ENCODE measurements at regions not wholly inside any gene's neighbourhood (a gene's known extent, or its start where the extent isn't known, plus 50 kb on each side); places are given as distances from the start of the nearest gene placed in this dataset.
"Not testable (repeated sequence)": the region's sequence is repeated elsewhere in the genome, so short reads cannot be mapped to it uniquely, and the experiment has no call there.

GRCh38 chr18:39227769-39228168 lies 1662.2 kb upstream of the CELF4 start:
- H3K27ac ChIP-seq (ENCODE audit: low read depth, low read length); H3K4me1 ChIP-seq (ENCODE audit: insufficient read depth, low read length); H3K36me3 ChIP-seq (ENCODE audit: insufficient read depth, low read length); H3K4me3 ChIP-seq (ENCODE audit: low read length); H3K9ac ChIP-seq (ENCODE audit: low read depth, low read length); H3K27me3 ChIP-seq (ENCODE audit: insufficient read depth, low read length); H3K9me3 ChIP-seq (ENCODE audit: insufficient read depth, low read depth, low read length): not testable (repeated sequence)
- 95% methylated on average over 2 of the region's 2 CpGs for WGBS

- no peak overlapping the region for H3K9ac ChIP-seq (ENCODE audit: low read depth, low read length)
- no peaks in the 10 kb centered on the region for H3K36me3 ChIP-seq (ENCODE audit: insufficient read depth, low read length)
- H3K27ac ChIP-seq (ENCODE audit: low read depth, low read length): no peak overlapping the region
- no peaks in the 10 kb centered on the region for H3K9me3 ChIP-seq (ENCODE audit: insufficient read depth, low read depth, low read length)
- 100% methylated on average over 1 of the region's 1 CpG for WGBS
- H3K4me3 ChIP-seq (ENCODE audit: low read length): no peak overlapping the region
- H3K27me3 ChIP-seq (ENCODE audit: insufficient read depth, low read length): no peaks in the 10 kb centered on the region
- H3K4me1 ChIP-seq (ENCODE audit: insufficient read depth, low read length): peaks cover 6% of the 10 kb centered on the region; the same call in 1 of the 2 replicates
Measured at GRCh38 chr18:39225373-39225772, 1659.8 kb upstream of the CELF4 start.

- WGBS: no CpG with 5 or more reads among the region's 1 CpG
- Histone ChIP-seq H3K36me3 (ENCODE audit: insufficient read depth, low read length) (no peaks in the 10 kb centered on the region), H3K9me3 (ENCODE audit: insufficient read depth, low read depth, low read length) (no peaks in the 10 kb centered on the region), H3K27me3 (ENCODE audit: insufficient read depth, low read length) (no peaks in the 10 kb centered on the region), H3K4me1 (ENCODE audit: insufficient read depth, low read length) (no peaks in the 10 kb centered on the region), H3K27ac (ENCODE audit: low read depth, low read length) (no peak overlapping the region), H3K4me3 (ENCODE audit: low read length) (no peak overlapping the region), H3K9ac (ENCODE audit: low read depth, low read length) (no peak overlapping the region)
Measured at GRCh38 chr18:39223283-39223682, 1657.7 kb upstream of the CELF4 start.

GRCh38 chr18:39215920-39216319 lies 1650.3 kb upstream of the CELF4 start:
- WGBS: 95% methylated on average over 2 of the region's 2 CpGs
- H3K4me1 ChIP-seq (ENCODE audit: insufficient read depth, low read length): no peaks in the 10 kb centered on the region
- H3K27ac ChIP-seq (ENCODE audit: low read depth, low read length): no peak overlapping the region
- H3K9me3 ChIP-seq (ENCODE audit: insufficient read depth, low read depth, low read length): peaks cover 6% of the 10 kb centered on the region
- H3K9ac ChIP-seq (ENCODE audit: low read depth, low read length): no peak overlapping the region
- no peak overlapping the region for H3K4me3 ChIP-seq (ENCODE audit: low read length)
- H3K27me3 ChIP-seq (ENCODE audit: insufficient read depth, low read length): no peaks in the 10 kb centered on the region
- no peaks in the 10 kb centered on the region for H3K36me3 ChIP-seq (ENCODE audit: insufficient read depth, low read length)

GRCh38 chr18:39211461-39211860 lies 1645.9 kb upstream of the CELF4 start:
- Histone ChIP-seq H3K9ac (ENCODE audit: low read depth, low read length) (no peak overlapping the region), H3K36me3 (ENCODE audit: insufficient read depth, low read length) (no peaks in the 10 kb centered on the region), H3K9me3 (ENCODE audit: insufficient read depth, low read depth, low read length) (peaks cover 6% of the 10 kb centered on the region), H3K27me3 (ENCODE audit: insufficient read depth, low read length) (no peaks in the 10 kb centered on the region), H3K4me1 (ENCODE audit: insufficient read depth, low read length) (no peaks in the 10 kb centered on the region), H3K4me3 (ENCODE audit: low read length) (no peak overlapping the region), H3K27ac (ENCODE audit: low read depth, low read length) (no peak overlapping the region)
- WGBS: 91% methylated on average over 1 of the region's 1 CpG

GRCh38 chr18:39209173-39209572 lies 1643.6 kb upstream of the CELF4 start:
- Histone ChIP-seq H3K9me3 (ENCODE audit: insufficient read depth, low read depth, low read length) (peaks cover 6% of the 10 kb centered on the region), H3K4me1 (ENCODE audit: insufficient read depth, low read length) (no peaks in the 10 kb centered on the region), H3K4me3 (ENCODE audit: low read length) (no peak overlapping the region), H3K27ac (ENCODE audit: low read depth, low read length) (no peak overlapping the region), H3K27me3 (ENCODE audit: insufficient read depth, low read length) (no peaks in the 10 kb centered on the region), H3K9ac (ENCODE audit: low read depth, low read length) (no peak overlapping the region), H3K36me3 (ENCODE audit: insufficient read depth, low read length) (no peaks in the 10 kb centered on the region)
- WGBS: 90% methylated on average over 2 of the region's 2 CpGs

GRCh38 chr18:39208729-39209128 lies 1643.1 kb upstream of the CELF4 start:
- peaks cover 6% of the 10 kb centered on the region for H3K9me3 ChIP-seq (ENCODE audit: insufficient read depth, low read depth, low read length)
- 95% methylated on average over 2 of the region's 2 CpGs for WGBS
- no peak overlapping the region for H3K4me3 ChIP-seq (ENCODE audit: low read length)
- no peaks in the 10 kb centered on the region for H3K27me3 ChIP-seq (ENCODE audit: insufficient read depth, low read length)
- H3K9ac ChIP-seq (ENCODE audit: low read depth, low read length): no peak overlapping the region
- H3K4me1 ChIP-seq (ENCODE audit: insufficient read depth, low read length): no peaks in the 10 kb centered on the region
- no peaks in the 10 kb centered on the region for H3K36me3 ChIP-seq (ENCODE audit: insufficient read depth, low read length)
- no peak overlapping the region for H3K27ac ChIP-seq (ENCODE audit: low read depth, low read length)

GRCh38 chr18:39208190-39208589 lies 1642.6 kb upstream of the CELF4 start:
- Histone ChIP-seq H3K9ac (ENCODE audit: low read depth, low read length) (no peak overlapping the region), H3K36me3 (ENCODE audit: insufficient read depth, low read length) (no peaks in the 10 kb centered on the region), H3K9me3 (ENCODE audit: insufficient read depth, low read depth, low read length) (peaks cover 6% of the 10 kb centered on the region), H3K4me3 (ENCODE audit: low read length) (no peak overlapping the region), H3K27ac (ENCODE audit: low read depth, low read length) (no peak overlapping the region), H3K4me1 (ENCODE audit: insufficient read depth, low read length) (no peaks in the 10 kb centered on the region), H3K27me3 (ENCODE audit: insufficient read depth, low read length) (no peaks in the 10 kb centered on the region)
- WGBS: 86% methylated on average over 2 of the region's 2 CpGs

GRCh38 chr18:39206398-39207103 lies 1641.0 kb upstream of the CELF4 start:
- WGBS: 95% methylated on average over 3 of the region's 4 CpGs
- H3K9me3 ChIP-seq (ENCODE audit: insufficient read depth, low read depth, low read length); H3K27ac ChIP-seq (ENCODE audit: low read depth, low read length); H3K36me3 ChIP-seq (ENCODE audit: insufficient read depth, low read length); H3K4me1 ChIP-seq (ENCODE audit: insufficient read depth, low read length); H3K9ac ChIP-seq (ENCODE audit: low read depth, low read length); H3K27me3 ChIP-seq (ENCODE audit: insufficient read depth, low read length); H3K4me3 ChIP-seq (ENCODE audit: low read length): not testable (repeated sequence)

- H3K9ac ChIP-seq (ENCODE audit: low read depth, low read length): no peak overlapping the region
- H3K27ac ChIP-seq (ENCODE audit: low read depth, low read length): no peak overlapping the region
- WGBS: 90% methylated on average over 5 of the region's 6 CpGs
- H3K4me3 ChIP-seq (ENCODE audit: low read length): no peak overlapping the region
- H3K36me3 ChIP-seq (ENCODE audit: insufficient read depth, low read length): no peaks in the 10 kb centered on the region
- no peaks in the 10 kb centered on the region for H3K27me3 ChIP-seq (ENCODE audit: insufficient read depth, low read length)
- H3K4me1 ChIP-seq (ENCODE audit: insufficient read depth, low read length): no peaks in the 10 kb centered on the region
- no peaks in the 10 kb centered on the region for H3K9me3 ChIP-seq (ENCODE audit: insufficient read depth, low read depth, low read length)
Measured at GRCh38 chr18:39205565-39206195, 1640.1 kb upstream of the CELF4 start.

GRCh38 chr18:39200153-39200552 lies 1634.6 kb upstream of the CELF4 start:
- Histone ChIP-seq H3K27me3 (ENCODE audit: insufficient read depth, low read length) (no peaks in the 10 kb centered on the region), H3K4me1 (ENCODE audit: insufficient read depth, low read length) (no peaks in the 10 kb centered on the region), H3K27ac (ENCODE audit: low read depth, low read length) (no peak overlapping the region), H3K4me3 (ENCODE audit: low read length) (no peak overlapping the region), H3K9me3 (ENCODE audit: insufficient read depth, low read depth, low read length) (no peaks in the 10 kb centered on the region), H3K36me3 (ENCODE audit: insufficient read depth, low read length) (no peaks in the 10 kb centered on the region), H3K9ac (ENCODE audit: low read depth, low read length) (no peak overlapping the region)
- 91% methylated on average over 5 of the region's 6 CpGs for WGBS
